HepG2 (cell line): ENCODE measurements at regions not wholly inside any gene's neighbourhood (a gene's known extent, or its start where the extent isn't known, plus 50 kb on each side); places are given as distances from the start of the nearest gene placed in this dataset.

Experiments
- ATAC-seq: fragments of 200-7000 bp; cut with Tn5 transposase; 3 replicates; pipeline ENCODE4 v1.9.1; 2020; ENCODE audit warnings: mild to moderate bottlenecking, moderate library complexity
- BruUV-seq: library from RNA; stranded (reverse); fragments of 400-500 nt; replicated peaks from 2 replicates; lab custom pipeline; 2021; lab: Mats Ljungman, UMichigan
- CTCF ChIA-PET: fragments of 300-600 bp; formaldehyde crosslinking; extraction: SDS; loops from one replicate; lab custom pipeline; 2021; ENCODE audit warnings: low total read pairs, inconsistent platforms, low intra/inter-chr PET ratio; lab: Yijun Ruan, JAX
- POLR2A ChIA-PET: fragments of 350-600 bp; sonication (Branson Sonifier 250); formaldehyde crosslinking; loops from one replicate; lab custom pipeline; 2020; ENCODE audit warnings: antibody characterized with exemption, inconsistent platforms; lab: Yijun Ruan, JAX
- DNase-seq: peaks from one replicate; pipeline ENCODE4 v3.0.0-alpha.2; 2015; ENCODE audit warnings: low spot score
- FAIRE-seq: peaks from 3 replicates; lab custom pipeline; 2011; peaks lifted over from hg19 to GRCh38; lab: Jason Lieb, UNC
- H2AFZ ChIP-seq: one replicate; pipeline ENCODE4 v1.6.1; 2011; ENCODE audit warnings: low read length, inconsistent platforms
- H3K27ac ChIP-seq: fragments of 300-600 bp; 3 replicates; pipeline ENCODE4 v1.8.0; 2011; ENCODE audit warnings: mixed run types, mild to moderate bottlenecking, mixed read lengths, low read length, inconsistent platforms; ENCODE audit not compliant: insufficient read depth; ENCODE audit errors: extremely low read length
- H3K27me3 ChIP-seq, 2 experiments: fragments of 200-600 bp in 1 of 2; 2 replicates in 1 of 2; 3 replicates in 1 of 2; pipeline versions ENCODE4 v1.6.0 to v1.8.0; 2011; ENCODE audit warnings: low read length in 2 of 2, mild to moderate bottlenecking in 2 of 2, moderate library complexity in 2 of 2, inconsistent platforms in 1 of 2; ENCODE audit not compliant: insufficient read depth in 2 of 2, control insufficient read depth in 1 of 2
- H3K36me3 ChIP-seq, 2 experiments: fragments of 200-600 bp in 1 of 2; replicated peaks in 1 of 2; 2 replicates in 1 of 2; 3 replicates in 1 of 2; pipeline versions ENCODE4 v1.5.1 to v1.8.0; 2011; ENCODE audit warnings: low read length in 2 of 2, inconsistent platforms in 1 of 2; ENCODE audit not compliant: insufficient read depth in 2 of 2, control insufficient read depth in 1 of 2
- H3K4me1 ChIP-seq: 2 replicates; pipeline ENCODE4 v1.5.1; 2012; ENCODE audit warnings: low read length, inconsistent platforms; ENCODE audit not compliant: insufficient read depth
- H3K4me2 ChIP-seq: 2 replicates; pipeline ENCODE4 v1.6.0; 2011; ENCODE audit warnings: low read depth, low read length, inconsistent platforms
- H3K4me3 ChIP-seq, 3 experiments: fragments of 200-600 bp in 1 of 3; sonication (generic), shearing (Covaris generic) in 1 of 3; replicated peaks in 1 of 3; 2 replicates each; pipeline ENCODE4 v1.5.1; 2011 to 2016; ENCODE audit warnings: low read length in 3 of 3, inconsistent platforms in 2 of 3, low read depth in 2 of 3, mild to moderate bottlenecking in 2 of 3, control low read depth in 1 of 3, mixed read lengths in 1 of 3; ENCODE audit not compliant: insufficient read depth in 1 of 3
- H3K79me2 ChIP-seq: one replicate; pipeline ENCODE4 v1.6.1; 2011; ENCODE audit warnings: low read length, inconsistent platforms; ENCODE audit not compliant: insufficient read depth
- H3K9ac ChIP-seq: 2 replicates; pipeline ENCODE4 v1.6.0; 2011; ENCODE audit warnings: mild to moderate bottlenecking, low read depth, low read length, inconsistent platforms; ENCODE audit not compliant: insufficient read depth
- H3K9me3 ChIP-seq: 2 replicates; pipeline ENCODE4 v1.5.1; 2012; ENCODE audit warnings: mild to moderate bottlenecking, low read length
- H4K20me1 ChIP-seq: 2 replicates; pipeline ENCODE4 v1.6.0; 2011; ENCODE audit warnings: inconsistent platforms, mild to moderate bottlenecking, low read length, moderate library complexity; ENCODE audit not compliant: insufficient read depth
- ATF7 ChIP-seq, 2 experiments: fragments of 450-650 bp in 1 of 2; sonication (generic) in 1 of 2; formaldehyde crosslinking in 1 of 2; IDR thresholded peaks; 2 replicates each; pipeline versions ENCODE4 v1.4.0 to v1.6.1; 2016 to 2020; ENCODE audit warnings: antibody characterized with exemption in 1 of 2, mild to moderate bottlenecking in 1 of 2, missing genetic modification reagents in 1 of 2
- FOXA3 ChIP-seq: IDR thresholded peaks from 2 replicates; pipeline ENCODE4 v1.6.1; 2016; ENCODE audit warnings: missing genetic modification reagents, missing compliant biosample characterization
- KMT2A ChIP-seq: sonication (generic); formaldehyde crosslinking; IDR thresholded peaks from 2 replicates; pipeline ENCODE4 v1.4.0; 2020; ENCODE audit warnings: missing genetic modification reagents
- MYC ChIP-seq: sonication (generic); formaldehyde crosslinking; IDR thresholded peaks from 2 replicates; pipeline ENCODE4 v1.9.0; 2021; ENCODE audit warnings: missing genetic modification reagents, borderline replicate concordance
- NFE2 ChIP-seq: sonication (generic); formaldehyde crosslinking; IDR thresholded peaks from 2 replicates; pipeline ENCODE4 v1.4.0; 2020; ENCODE audit warnings: missing genetic modification reagents
- NR3C1 ChIP-seq: sonication (generic); formaldehyde crosslinking; IDR thresholded peaks from 2 replicates; pipeline ENCODE4 v1.4.0; 2020; ENCODE audit warnings: missing genetic modification reagents
- REL ChIP-seq: sonication (generic); formaldehyde crosslinking; conservative IDR thresholded peaks from 2 replicates; pipeline ENCODE4 v1.8.0; 2022; ENCODE audit warnings: mild to moderate bottlenecking, missing genetic modification reagents, moderate library complexity
- TBX3 ChIP-seq: fragments of 450-650 bp; IDR thresholded peaks from 2 replicates; pipeline ENCODE4 v1.6.1; 2017; ENCODE audit warnings: antibody characterized with exemption, mild to moderate bottlenecking, inconsistent platforms, borderline replicate concordance
- U2AF1 ChIP-seq: fragments of 200-400 bp; formaldehyde crosslinking; optimal IDR thresholded peaks from 2 replicates; pipeline ENCODE3; 2017; ENCODE audit warnings: mild to moderate bottlenecking, low read depth, low read length
- ZC3H4 ChIP-seq: sonication (generic); formaldehyde crosslinking; IDR thresholded peaks from 2 replicates; pipeline ENCODE4 v1.4.0; 2020; ENCODE audit warnings: missing genetic modification reagents, borderline replicate concordance
- ZNF660 ChIP-seq: sonication (generic); formaldehyde crosslinking; IDR thresholded peaks from 2 replicates; pipeline ENCODE4 v1.5.1; 2020; ENCODE audit warnings: mild to moderate bottlenecking, low read depth, missing genetic modification reagents, borderline replicate concordance
- WGBS: methylation state at CpG from one replicate; pipeline ENCODE4 v1.1.6; 2017; ENCODE audit warnings: low lambda C conversion rate; 5-methylcytosine and 5-hydroxymethylcytosine counted together
- in situ Hi-C: cut with HindIII; loops from 2 replicates; pipeline ENCODE4 v1.10.0; 2017; ENCODE audit warnings: low pct_unique_long_range_greater_than_20kb; ENCODE audit not compliant: extremely low pct_ligation_motif_present
- intact Hi-C: fragments of 100-400 bp; cut with micrococcal nuclease; formaldehyde crosslinking; loops from one replicate; pipeline ENCODE4 v1.10.0; 2022; ENCODE audit not compliant: unreplicated experiment
- TF ChIP-seq, protein P1 (sequence below): sonication (generic); formaldehyde crosslinking; IDR thresholded peaks from 2 replicates; pipeline ENCODE4 v1.4.0; 2020; ENCODE audit warnings: missing genetic modification reagents, borderline replicate concordance
- TF ChIP-seq, protein P2 (sequence below): sonication (generic); formaldehyde crosslinking; IDR thresholded peaks from 2 replicates; pipeline ENCODE4 v1.4.0; 2020; ENCODE audit warnings: missing genetic modification reagents
- TF ChIP-seq, protein P3 (sequence below): sonication (generic); formaldehyde crosslinking; IDR thresholded peaks from 2 replicates; pipeline ENCODE4 v1.8.0; 2022; ENCODE audit warnings: mild to moderate bottlenecking, missing genetic modification reagents, moderate library complexity

DNA sequence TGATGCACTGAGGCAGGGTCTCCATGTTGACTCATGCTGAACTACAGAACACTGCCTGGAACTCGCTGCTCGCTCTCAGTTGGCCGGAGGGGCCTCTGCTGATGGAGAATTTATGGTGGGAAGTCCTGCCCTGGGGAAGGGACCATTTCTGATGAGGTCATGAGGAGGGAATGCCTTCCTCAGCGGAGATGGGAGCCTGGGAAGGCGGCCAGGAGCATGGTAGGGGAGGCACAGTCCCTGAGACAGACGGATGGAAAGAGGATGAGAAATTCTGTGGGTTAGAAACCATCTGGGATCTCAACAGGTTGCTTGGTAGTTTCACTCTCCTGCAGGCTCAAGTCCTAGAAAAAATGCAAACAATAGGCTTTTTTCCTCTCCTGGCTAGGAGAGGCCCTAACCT is 56.8 kb upstream of the TPM1 start:
- no peak for TF ChIP-seq ZC3H4
- TF ChIP-seq ATF7 (IDR thresholded peaks at IDR 0.05), result peak; percentile 12; the same call in 1 of the 2 replicates
- no peak for TF ChIP-seq ATF7 (CRISPR knock-in tag; IDR thresholded peaks at IDR 0.05)
- intact Hi-C loops, result no loop called here
- FAIRE-seq (no peak), DNase-seq (no peak), ATAC-seq (no peak)
- H2AFZ ChIP-seq, result no peak overlapping the region
- H3K36me3 ChIP-seq, result no peaks in the 10 kb centered on the region
- H3K79me2 ChIP-seq, result no peaks in the 10 kb centered on the region
- H3K27me3 ChIP-seq, result peaks cover 0 to 10% of the 10 kb centered on the region in 2 experiments; a peak in 1 of 5 replicates
- ChIA-PET CTCF (no interaction called here), POLR2A (no interaction called here)
- no peak overlapping the region for H3K4me2 ChIP-seq
- WGBS, result 51% methylated on average over 6 of the region's 6 CpGs
- H3K27ac ChIP-seq, result no peak overlapping the region
- H3K9ac ChIP-seq, result no peak overlapping the region
- H3K4me1 ChIP-seq, result peaks cover 37% of the 10 kb centered on the region
- BruUV-seq, result no TSS peak
- no peaks in the 10 kb centered on the region for H3K9me3 ChIP-seq
- H4K20me1 ChIP-seq, result no peaks in the 10 kb centered on the region
- no peak overlapping the region for H3K4me3 ChIP-seq
- in situ Hi-C loops, result no loop called here

DNA sequence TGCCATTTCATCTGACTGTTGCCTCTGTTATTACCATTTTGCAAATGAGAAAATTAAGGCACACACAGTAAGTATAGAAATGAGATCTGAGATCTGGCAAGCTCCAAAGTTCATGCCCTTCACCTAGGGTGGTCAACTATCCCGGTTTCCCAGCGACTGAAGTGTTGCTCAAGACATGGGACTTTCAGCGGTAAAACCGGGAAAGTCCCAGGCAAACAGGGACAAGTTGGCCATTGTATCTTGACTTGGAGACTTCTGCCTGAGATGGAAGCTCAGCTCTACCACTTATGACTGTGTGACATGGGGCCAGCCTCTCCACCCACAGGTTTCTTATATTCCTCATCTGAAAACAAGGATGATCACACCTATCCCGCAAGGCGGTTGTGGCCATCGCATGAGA is 55.6 kb upstream of the TPM1 start:
- H3K9ac ChIP-seq, result no peak overlapping the region
- H3K79me2 ChIP-seq, result no peaks in the 10 kb centered on the region
- no peak overlapping the region for H3K4me3 ChIP-seq
- no TSS peak for BruUV-seq
- H3K27me3 ChIP-seq, result no peaks in the 10 kb centered on the region
- ATAC-seq (no peak), DNase-seq (peak; percentile 9), FAIRE-seq (no peak)
- H3K9me3 ChIP-seq, result no peaks in the 10 kb centered on the region
- no peak overlapping the region for H2AFZ ChIP-seq
- in situ Hi-C loops, result no loop called here
- ChIA-PET POLR2A (interaction anchor here (0.8 to 1.3 kb wide), 2 partner anchors 13 to 25 kb away, joined by 3 read pairs; no protein-coding TSS in a partner anchor), CTCF (no interaction called here)
- peaks cover 38% of the 10 kb centered on the region for H3K4me1 ChIP-seq
- no peak overlapping the region for H3K4me2 ChIP-seq
- WGBS, result 40% methylated on average over 7 of the region's 7 CpGs
- H4K20me1 ChIP-seq, result no peaks in the 10 kb centered on the region
- intact Hi-C loops, result no loop called here
- no peak overlapping the region for H3K27ac ChIP-seq
- H3K36me3 ChIP-seq, result no peaks in the 10 kb centered on the region
- TF ChIP-seq, protein P1, sequence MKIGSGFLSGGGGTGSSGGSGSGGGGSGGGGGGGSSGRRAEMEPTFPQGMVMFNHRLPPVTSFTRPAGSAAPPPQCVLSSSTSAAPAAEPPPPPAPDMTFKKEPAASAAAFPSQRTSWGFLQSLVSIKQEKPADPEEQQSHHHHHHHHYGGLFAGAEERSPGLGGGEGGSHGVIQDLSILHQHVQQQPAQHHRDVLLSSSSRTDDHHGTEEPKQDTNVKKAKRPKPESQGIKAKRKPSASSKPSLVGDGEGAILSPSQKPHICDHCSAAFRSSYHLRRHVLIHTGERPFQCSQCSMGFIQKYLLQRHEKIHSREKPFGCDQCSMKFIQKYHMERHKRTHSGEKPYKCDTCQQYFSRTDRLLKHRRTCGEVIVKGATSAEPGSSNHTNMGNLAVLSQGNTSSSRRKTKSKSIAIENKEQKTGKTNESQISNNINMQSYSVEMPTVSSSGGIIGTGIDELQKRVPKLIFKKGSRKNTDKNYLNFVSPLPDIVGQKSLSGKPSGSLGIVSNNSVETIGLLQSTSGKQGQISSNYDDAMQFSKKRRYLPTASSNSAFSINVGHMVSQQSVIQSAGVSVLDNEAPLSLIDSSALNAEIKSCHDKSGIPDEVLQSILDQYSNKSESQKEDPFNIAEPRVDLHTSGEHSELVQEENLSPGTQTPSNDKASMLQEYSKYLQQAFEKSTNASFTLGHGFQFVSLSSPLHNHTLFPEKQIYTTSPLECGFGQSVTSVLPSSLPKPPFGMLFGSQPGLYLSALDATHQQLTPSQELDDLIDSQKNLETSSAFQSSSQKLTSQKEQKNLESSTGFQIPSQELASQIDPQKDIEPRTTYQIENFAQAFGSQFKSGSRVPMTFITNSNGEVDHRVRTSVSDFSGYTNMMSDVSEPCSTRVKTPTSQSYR (CRISPR knock-in tag), result no peak
- TF ChIP-seq REL (CRISPR knock-in tag), result no peak
- TF ChIP-seq NFE2 (CRISPR knock-in tag), result no peak
- TF ChIP-seq NR3C1, result no peak
- TF ChIP-seq KMT2A (CRISPR knock-in tag), result no peak
- no peak for TF ChIP-seq ZNF660 (CRISPR knock-in tag)
- no peak for TF ChIP-seq MYC
- TF ChIP-seq, protein P2, sequence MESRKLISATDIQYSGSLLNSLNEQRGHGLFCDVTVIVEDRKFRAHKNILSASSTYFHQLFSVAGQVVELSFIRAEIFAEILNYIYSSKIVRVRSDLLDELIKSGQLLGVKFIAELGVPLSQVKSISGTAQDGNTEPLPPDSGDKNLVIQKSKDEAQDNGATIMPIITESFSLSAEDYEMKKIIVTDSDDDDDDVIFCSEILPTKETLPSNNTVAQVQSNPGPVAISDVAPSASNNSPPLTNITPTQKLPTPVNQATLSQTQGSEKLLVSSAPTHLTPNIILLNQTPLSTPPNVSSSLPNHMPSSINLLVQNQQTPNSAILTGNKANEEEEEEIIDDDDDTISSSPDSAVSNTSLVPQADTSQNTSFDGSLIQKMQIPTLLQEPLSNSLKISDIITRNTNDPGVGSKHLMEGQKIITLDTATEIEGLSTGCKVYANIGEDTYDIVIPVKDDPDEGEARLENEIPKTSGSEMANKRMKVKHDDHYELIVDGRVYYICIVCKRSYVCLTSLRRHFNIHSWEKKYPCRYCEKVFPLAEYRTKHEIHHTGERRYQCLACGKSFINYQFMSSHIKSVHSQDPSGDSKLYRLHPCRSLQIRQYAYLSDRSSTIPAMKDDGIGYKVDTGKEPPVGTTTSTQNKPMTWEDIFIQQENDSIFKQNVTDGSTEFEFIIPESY (CRISPR knock-in tag), result no peak
- TF ChIP-seq U2AF1, result no peak
- no peak for TF ChIP-seq FOXA3 (CRISPR knock-in tag)
- no peak for TF ChIP-seq TBX3
- TF ChIP-seq, protein P3, sequence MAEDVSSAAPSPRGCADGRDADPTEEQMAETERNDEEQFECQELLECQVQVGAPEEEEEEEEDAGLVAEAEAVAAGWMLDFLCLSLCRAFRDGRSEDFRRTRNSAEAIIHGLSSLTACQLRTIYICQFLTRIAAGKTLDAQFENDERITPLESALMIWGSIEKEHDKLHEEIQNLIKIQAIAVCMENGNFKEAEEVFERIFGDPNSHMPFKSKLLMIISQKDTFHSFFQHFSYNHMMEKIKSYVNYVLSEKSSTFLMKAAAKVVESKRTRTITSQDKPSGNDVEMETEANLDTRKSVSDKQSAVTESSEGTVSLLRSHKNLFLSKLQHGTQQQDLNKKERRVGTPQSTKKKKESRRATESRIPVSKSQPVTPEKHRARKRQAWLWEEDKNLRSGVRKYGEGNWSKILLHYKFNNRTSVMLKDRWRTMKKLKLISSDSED (CRISPR knock-in tag), result no peak
